Ectodermal cell (in vitro differentiated cells): ENCODE measurements at regions not wholly inside any gene's neighbourhood (a gene's known extent, or its start where the extent isn't known, plus 50 kb on each side); places are given as distances from the start of the nearest gene placed in this dataset.

Experiments used
- H3K27ac ChIP-seq: 2 replicates; pipeline ENCODE4 v1.7.0; 2013; ENCODE audit warnings: mild to moderate bottlenecking, low read depth, low read length; ENCODE audit not compliant: insufficient read depth, poor library complexity, severe bottlenecking
- H3K27me3 ChIP-seq: 2 replicates; pipeline ENCODE4 v1.7.0; 2013; ENCODE audit warnings: mild to moderate bottlenecking, low read length; ENCODE audit not compliant: insufficient read depth, control insufficient read depth, poor library complexity, severe bottlenecking
- H3K36me3 ChIP-seq: one replicate; pipeline ENCODE4 v1.7.0; 2013; ENCODE audit warnings: low read length; ENCODE audit not compliant: control insufficient read depth, insufficient read depth
- H3K4me1 ChIP-seq: one replicate; pipeline ENCODE4 v1.7.0; 2013; ENCODE audit warnings: low read length; ENCODE audit not compliant: control insufficient read depth, insufficient read depth
- H3K4me3 ChIP-seq: 2 replicates; pipeline ENCODE4 v1.7.0; 2013; ENCODE audit warnings: low read depth, low read length, control low read depth; ENCODE audit not compliant: insufficient read depth
- H3K9me3 ChIP-seq: 2 replicates; pipeline ENCODE4 v1.7.0; 2013; ENCODE audit warnings: mild to moderate bottlenecking, low read length, moderate library complexity; ENCODE audit not compliant: control insufficient read depth
- WGBS, 2 experiments: methylation state at CpG; one replicate each; pipeline ENCODE4 v1.1.7; 2013; ENCODE audit warnings: missing lambda C conversion rate in 2 of 2; 5-methylcytosine and 5-hydroxymethylcytosine counted together

DNA sequence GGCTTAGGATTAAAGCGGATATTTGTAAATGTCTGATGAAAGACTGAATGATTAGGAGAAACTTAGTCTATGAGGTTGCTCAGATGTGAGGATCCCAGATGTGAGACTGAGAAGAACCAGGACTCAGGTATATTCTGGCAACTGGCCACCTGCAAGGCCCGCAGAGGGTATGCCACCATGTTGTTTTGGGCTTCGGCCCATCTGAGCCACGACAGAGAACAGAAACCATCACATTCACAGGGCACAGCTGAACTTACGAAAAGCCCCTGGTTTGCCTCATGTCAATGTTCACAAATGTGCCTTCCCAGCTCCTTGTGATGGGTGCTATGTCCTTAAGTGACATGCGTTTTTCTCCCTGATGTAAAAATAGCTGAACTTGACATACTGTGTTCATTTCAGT is 412.5 kb upstream of the RORA start:
- no peaks in the 10 kb centered on the region for H3K27me3 ChIP-seq
- no peak overlapping the region for H3K27ac ChIP-seq
- H3K4me1 ChIP-seq: peaks cover 8% of the 10 kb centered on the region
- H3K9me3 ChIP-seq: no peaks in the 10 kb centered on the region
- H3K4me3 ChIP-seq: no peak overlapping the region
- WGBS, 2 experiments: 93 to 95% methylated on average over 6 of the region's 6 CpGs
- H3K36me3 ChIP-seq: no peaks in the 10 kb centered on the region

DNA sequence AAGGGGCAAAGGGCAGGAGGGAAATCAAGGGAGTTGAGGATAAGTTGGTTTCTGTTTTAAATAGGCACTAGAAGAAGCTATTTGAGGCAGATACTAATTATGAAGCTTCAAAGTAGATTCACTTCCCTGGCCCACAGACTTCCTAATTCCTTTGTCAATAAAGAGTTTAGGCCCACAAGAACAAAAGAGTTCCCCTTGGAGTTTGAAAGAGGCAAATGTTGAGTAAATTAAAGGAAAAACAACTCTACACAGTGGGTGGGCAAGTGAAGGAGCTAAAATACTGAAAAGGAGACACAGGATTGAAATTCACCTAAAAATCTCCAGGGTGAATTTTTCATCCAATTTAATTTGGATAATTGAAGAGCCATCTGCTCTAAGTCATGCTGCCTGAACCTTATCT is 411.7 kb upstream of the RORA start:
- Histone ChIP-seq H3K36me3 (no peaks in the 10 kb centered on the region), H3K9me3 (no peaks in the 10 kb centered on the region), H3K4me1 (peaks cover 8% of the 10 kb centered on the region), H3K4me3 (no peak overlapping the region), H3K27ac (no peak overlapping the region), H3K27me3 (no peaks in the 10 kb centered on the region)

DNA sequence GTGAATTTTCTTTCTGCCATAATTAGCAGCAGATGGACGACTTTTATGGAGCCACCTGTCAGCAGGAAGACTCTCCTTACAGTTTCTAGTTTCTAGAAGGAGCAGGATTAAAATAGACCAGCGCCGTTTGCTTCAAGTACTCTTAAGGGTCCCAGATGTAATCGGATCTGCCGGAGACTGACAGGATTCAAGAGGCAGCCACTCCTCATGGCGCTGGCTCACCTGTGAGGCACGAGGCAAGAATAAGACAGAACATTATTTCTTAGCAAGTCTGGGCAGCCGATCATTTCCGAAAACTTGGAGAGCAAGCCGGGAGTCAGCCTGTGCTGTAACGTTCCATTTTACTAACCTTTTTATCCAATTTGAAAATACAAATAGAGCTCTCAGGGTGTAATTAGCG is 410.4 kb upstream of the RORA start:
- Histone ChIP-seq H3K27ac (no peak overlapping the region), H3K27me3 (no peaks in the 10 kb centered on the region), H3K4me3 (no peak overlapping the region), H3K36me3 (no peaks in the 10 kb centered on the region), H3K9me3 (no peaks in the 10 kb centered on the region), H3K4me1 (peaks cover 8% of the 10 kb centered on the region)
- 80 to 81% methylated on average over 12 of the region's 12 CpGs for WGBS, 2 experiments

DNA sequence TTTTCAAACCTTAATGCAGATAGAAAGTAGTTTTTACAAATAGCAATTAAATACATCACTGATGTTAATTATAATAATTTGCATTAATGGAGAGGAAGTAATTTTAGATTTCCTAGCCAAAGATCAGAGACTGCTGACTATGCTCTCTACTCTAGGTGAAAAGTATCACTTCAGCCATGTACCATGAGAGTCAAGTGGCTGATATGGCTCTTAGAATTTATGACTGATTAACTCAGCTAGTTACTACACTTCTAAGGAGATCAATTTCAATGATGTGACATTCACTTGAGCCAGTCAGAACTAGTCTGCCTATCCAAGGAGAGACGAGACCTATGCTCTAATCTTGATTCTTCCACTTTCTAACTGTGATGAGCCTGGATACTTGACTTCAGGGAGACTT is 405.7 kb upstream of the RORA start:
- Histone ChIP-seq H3K4me1 (peaks cover under 1% of the 10 kb centered on the region), H3K4me3 (no peak overlapping the region), H3K36me3 (no peaks in the 10 kb centered on the region), H3K27me3 (no peaks in the 10 kb centered on the region), H3K27ac (no peak overlapping the region), H3K9me3 (no peaks in the 10 kb centered on the region)
- 91 to 93% methylated on average over 1 of the region's 1 CpG for whole genome bisulfite sequencing, 2 experiments

DNA sequence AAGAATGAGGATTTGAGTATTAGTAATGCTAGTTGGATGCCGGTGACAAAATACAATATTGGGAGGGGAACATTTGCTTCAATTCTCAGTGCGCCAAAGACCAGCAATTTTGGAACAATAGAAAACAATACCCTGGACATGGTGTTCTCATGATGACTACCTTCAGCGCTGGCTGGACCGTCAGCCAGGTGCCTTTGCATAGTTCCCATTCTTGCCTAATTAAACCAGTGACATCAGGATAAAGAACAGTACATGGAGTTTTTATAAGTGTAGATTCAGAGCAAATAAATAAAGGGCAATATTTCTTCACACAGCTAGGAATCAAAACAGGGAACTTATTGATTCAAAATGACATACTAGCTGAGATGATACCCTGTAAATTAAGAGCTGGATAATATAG is 404.8 kb upstream of the RORA start:
- no peak overlapping the region for H3K4me3 ChIP-seq
- H3K9me3 ChIP-seq: no peaks in the 10 kb centered on the region
- H3K36me3 ChIP-seq: no peaks in the 10 kb centered on the region
- no peak overlapping the region for H3K27ac ChIP-seq
- 95 to 99% methylated on average over 4 of the region's 4 CpGs for WGBS, 2 experiments
- H3K27me3 ChIP-seq: no peaks in the 10 kb centered on the region
- H3K4me1 ChIP-seq: no peaks in the 10 kb centered on the region

DNA sequence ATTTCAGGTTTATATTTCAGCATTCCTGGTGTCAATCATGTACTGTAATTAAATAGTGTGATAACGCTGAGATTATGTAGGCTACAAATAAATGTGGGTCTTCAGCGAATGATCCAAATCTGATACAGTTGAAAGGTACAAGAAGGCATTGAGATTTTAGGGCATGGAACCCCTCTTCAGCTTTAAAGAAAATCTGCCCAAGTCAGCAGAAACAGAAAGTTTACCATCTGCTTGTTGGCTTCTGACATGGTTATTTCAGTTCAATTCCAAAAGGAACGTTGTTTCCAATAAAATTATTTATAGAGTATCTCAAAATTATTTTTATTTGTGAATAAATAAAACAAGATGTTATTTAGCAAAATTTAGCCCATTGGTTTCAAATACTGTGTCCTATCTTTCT is 400.2 kb upstream of the RORA start:
- Histone ChIP-seq H3K4me1 (no peaks in the 10 kb centered on the region), H3K4me3 (no peak overlapping the region), H3K9me3 (no peaks in the 10 kb centered on the region), H3K27me3 (no peaks in the 10 kb centered on the region), H3K36me3 (no peaks in the 10 kb centered on the region), H3K27ac (no peak overlapping the region)
- 96 to 98% methylated on average over 2 to 3 of the region's 3 CpGs for whole genome bisulfite sequencing, 2 experiments

DNA sequence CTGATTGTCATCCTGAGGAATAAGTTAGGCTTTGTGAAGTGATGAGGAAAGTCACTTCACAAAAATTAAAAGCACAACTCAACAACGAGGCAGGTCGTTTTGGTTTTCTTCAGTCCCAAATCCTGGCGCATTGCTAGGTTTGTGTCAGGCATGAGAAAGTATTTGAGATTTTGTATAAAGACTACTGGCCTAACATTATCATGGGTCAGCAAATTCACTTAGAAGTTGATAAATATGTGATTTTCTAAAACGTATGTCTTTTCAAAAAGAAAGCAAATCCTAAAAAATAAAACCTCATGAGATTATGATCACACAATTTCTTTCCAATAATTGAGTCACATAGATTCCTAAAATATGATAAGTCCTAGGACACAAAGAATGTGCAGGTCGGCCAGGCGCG is 395.8 kb upstream of the RORA start:
- H3K27me3 ChIP-seq: no peaks in the 10 kb centered on the region
- no peaks in the 10 kb centered on the region for H3K4me1 ChIP-seq
- no peaks in the 10 kb centered on the region for H3K9me3 ChIP-seq
- 92 to 94% methylated on average over 6 to 7 of the region's 7 CpGs for WGBS, 2 experiments
- no peak overlapping the region for H3K27ac ChIP-seq
- no peak overlapping the region for H3K4me3 ChIP-seq
- H3K36me3 ChIP-seq: no peaks in the 10 kb centered on the region

DNA sequence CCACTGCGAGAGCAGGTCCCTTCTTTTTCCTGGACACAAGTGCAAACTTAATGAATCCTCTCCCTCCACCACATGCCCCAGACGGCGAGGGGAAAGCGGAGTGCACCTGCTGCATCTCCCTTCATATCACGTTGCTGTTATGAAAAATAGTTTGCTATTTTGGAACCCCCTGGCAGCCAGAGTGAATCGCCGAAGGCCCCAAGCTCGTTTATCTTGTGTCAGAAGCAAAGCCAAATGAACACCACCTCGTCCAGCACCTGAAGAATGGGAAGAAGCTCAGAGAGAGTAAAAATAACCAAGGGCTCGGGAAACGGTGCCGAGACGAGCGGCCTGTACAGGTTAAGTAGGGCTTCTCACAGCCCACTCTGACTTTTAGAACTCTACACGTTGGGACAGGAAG is 394.6 kb upstream of the RORA start:
- no peaks in the 10 kb centered on the region for H3K4me1 ChIP-seq
- H3K9me3 ChIP-seq: no peaks in the 10 kb centered on the region
- H3K4me3 ChIP-seq: no peak overlapping the region
- no peak overlapping the region for H3K27ac ChIP-seq
- no peaks in the 10 kb centered on the region for H3K36me3 ChIP-seq
- no peaks in the 10 kb centered on the region for H3K27me3 ChIP-seq
- 91 to 93% methylated on average over 15 of the region's 15 CpGs for WGBS, 2 experiments

DNA sequence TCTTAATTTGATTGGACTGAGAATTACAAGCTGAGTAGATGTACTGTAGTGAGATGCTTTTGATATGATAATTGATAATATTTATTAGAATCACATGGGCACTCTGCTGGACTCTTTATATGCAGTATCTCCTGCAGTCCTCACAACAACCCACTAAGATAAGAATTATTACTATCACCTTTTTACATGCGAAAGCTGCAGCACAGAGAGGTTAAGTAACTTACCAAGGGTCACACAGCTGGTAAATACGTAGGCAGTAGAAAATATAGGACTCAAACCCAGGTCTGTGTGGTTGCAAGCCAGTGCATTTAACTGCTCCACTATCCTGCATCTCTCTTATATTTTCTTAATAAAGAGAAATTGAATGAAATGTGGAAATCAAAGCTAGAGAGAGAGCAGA is 392.8 kb upstream of the RORA start:
- no peaks in the 10 kb centered on the region for H3K4me1 ChIP-seq
- no peak overlapping the region for H3K4me3 ChIP-seq
- 84 to 90% methylated on average over 2 of the region's 2 CpGs for WGBS, 2 experiments
- no peaks in the 10 kb centered on the region for H3K9me3 ChIP-seq
- no peaks in the 10 kb centered on the region for H3K36me3 ChIP-seq
- H3K27ac ChIP-seq: no peak overlapping the region
- no peaks in the 10 kb centered on the region for H3K27me3 ChIP-seq

DNA sequence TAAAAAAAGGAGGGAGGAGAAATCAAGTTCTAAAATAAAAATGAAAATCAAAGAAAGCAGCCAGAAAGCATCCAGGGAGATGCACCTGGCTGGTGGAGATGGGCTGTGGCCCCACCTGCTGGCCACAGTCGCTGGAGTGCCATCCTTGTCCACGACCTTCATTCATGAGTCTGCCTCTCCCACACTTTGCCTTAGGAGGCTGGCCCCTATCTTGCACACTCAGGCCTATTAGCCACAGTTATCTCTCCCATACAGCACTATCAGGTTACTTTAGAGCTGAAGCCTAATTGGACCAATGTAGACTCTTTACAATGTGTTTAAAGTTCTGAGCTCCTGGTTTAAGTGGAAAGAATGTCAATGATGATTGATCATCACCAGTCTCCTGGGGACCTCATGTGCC is 392.0 kb upstream of the RORA start:
- Histone ChIP-seq H3K9me3 (no peaks in the 10 kb centered on the region), H3K27ac (no peak overlapping the region), H3K4me1 (no peaks in the 10 kb centered on the region), H3K36me3 (no peaks in the 10 kb centered on the region), H3K4me3 (no peak overlapping the region), H3K27me3 (no peaks in the 10 kb centered on the region)
- 0 to 4% methylated on average over 2 of the region's 2 CpGs for WGBS, 2 experiments

DNA sequence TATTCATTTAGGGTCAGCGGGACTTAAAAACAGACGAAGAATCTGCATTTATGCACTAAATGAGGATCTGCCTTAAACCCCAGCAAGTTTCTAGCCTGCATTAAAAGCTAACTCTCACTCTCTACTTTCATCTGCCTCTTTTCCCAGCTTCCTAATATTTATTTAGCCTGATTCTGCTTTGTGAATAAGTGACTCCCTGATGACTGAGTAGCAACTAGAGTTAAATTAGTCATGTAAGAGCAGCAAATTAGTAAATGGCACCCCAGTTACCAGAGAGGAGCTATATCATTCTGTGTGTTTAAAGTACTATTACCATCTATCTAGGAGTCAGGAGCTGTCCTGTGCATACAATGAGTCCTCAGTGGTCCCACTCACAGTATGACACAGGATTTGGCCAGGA is 391.0 kb upstream of the RORA start:
- Histone ChIP-seq H3K4me1 (no peaks in the 10 kb centered on the region), H3K27ac (no peak overlapping the region), H3K27me3 (no peaks in the 10 kb centered on the region), H3K4me3 (no peak overlapping the region), H3K36me3 (no peaks in the 10 kb centered on the region), H3K9me3 (no peaks in the 10 kb centered on the region)
- WGBS, 2 experiments: 94% methylated on average over 2 of the region's 2 CpGs
